HG03196 (cell line): ENCODE measurements at regions not wholly inside any gene's neighbourhood (a gene's known extent, or its start where the extent isn't known, plus 50 kb on each side); places are given as distances from the start of the nearest gene placed in this dataset.
"Not testable (repeated sequence)": the region's sequence is repeated elsewhere in the genome, so short reads cannot be mapped to it uniquely, and the experiment has no call there.

Source experiments
- ATAC-seq: cut with Tn5 transposase; IDR thresholded peaks from one replicate; pipeline ENCODE4 v1.9.1; 2021; ENCODE audit not compliant: unreplicated experiment

DNA sequence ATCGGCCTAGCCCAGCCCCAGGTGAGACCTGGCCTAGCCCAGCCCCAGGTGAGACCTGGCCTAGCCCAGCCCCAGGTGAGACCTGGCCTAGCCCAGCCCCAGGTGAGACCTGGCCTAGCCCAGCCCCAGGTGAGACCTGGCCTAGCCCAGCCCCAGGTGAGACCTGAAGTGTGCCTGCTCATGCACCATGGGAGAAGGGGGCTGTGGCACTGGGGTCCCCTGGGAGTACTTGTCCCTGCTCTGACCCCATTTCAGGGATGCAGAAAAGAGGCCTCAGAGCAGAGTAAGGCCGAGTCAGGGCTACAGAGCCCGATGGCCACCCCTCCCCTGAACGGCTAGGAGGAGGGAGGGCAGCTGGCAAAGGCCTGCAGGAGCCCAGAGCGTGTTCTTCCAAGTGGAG is 129.6 kb downstream of the CRYBB2 start:
- not testable (repeated sequence) for ATAC-seq

DNA sequence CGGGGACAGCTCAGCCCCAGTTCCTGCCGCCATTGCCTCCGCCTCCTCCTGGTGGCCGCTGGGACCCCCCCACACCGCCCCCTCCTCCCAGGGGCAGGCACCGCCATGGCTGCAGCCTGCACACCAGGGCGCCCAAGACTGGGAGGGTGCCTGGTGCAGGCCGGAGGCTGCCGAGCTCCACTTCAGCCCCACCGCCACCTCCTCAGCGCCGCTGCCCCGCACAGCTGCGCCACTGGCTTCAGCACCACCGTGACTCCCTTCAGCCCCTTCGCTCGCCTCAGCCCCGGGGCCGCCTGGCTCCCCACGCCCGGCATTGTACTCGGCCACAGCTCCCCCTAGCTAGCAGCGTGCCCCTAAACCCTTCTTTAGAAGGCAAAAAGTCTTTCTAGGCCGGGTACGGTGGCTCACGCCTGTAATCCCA is 131.1 kb downstream of the CRYBB2 start:
- no peak for ATAC-seq

DNA sequence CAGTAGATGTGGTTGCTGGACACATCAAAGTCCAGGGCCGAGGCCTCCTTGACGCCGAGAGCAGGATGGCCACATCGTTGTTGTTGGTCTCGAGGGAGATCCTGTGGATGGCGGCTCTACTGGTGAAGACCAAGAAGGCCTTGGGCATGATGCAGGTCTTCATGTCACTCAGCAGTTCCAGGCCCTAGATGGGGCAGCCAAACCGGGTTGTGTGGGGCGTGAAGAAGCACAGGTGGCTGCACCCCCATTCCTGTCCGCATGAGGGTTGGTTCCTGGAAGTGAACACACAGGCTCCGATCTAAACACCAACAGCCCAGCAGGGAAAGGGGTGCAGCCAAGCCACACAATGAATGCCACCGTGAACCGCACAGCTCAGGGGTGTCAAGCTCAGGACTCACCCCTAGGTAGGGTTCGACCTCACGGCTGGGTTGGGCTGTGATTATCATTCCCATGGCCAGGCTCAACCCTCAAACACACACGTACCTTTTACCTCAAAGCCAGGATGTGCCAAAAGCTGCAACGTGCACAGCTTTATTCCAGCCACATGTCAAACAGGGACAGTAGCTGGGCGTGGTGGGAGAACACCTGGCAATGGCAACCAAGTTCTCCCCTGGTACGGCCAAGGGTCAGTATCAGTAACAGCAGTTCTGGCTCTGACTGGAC is 132.3 kb downstream of the CRYBB2 start:
- ATAC-seq: no peak

DNA sequence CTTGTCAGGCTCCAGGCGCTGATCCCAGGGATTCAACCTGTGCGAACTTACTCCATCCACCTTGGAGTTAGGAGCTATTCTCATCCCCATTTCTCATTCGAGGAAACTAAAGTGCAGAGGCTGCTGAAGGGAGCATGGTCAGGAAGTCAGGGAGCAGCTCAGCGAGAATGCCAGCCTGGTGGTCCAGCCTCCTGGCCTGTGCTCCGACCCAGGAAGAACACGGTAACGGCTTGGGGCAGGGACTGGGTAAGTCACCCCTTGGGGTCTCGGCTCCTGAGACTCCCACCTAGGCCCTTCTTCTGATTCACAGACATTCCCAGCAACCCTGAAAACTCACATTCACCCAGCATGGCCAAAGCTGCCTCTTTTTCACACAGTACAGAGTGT is 132.8 kb downstream of the CRYBB2 start:
- no peak for ATAC-seq

DNA sequence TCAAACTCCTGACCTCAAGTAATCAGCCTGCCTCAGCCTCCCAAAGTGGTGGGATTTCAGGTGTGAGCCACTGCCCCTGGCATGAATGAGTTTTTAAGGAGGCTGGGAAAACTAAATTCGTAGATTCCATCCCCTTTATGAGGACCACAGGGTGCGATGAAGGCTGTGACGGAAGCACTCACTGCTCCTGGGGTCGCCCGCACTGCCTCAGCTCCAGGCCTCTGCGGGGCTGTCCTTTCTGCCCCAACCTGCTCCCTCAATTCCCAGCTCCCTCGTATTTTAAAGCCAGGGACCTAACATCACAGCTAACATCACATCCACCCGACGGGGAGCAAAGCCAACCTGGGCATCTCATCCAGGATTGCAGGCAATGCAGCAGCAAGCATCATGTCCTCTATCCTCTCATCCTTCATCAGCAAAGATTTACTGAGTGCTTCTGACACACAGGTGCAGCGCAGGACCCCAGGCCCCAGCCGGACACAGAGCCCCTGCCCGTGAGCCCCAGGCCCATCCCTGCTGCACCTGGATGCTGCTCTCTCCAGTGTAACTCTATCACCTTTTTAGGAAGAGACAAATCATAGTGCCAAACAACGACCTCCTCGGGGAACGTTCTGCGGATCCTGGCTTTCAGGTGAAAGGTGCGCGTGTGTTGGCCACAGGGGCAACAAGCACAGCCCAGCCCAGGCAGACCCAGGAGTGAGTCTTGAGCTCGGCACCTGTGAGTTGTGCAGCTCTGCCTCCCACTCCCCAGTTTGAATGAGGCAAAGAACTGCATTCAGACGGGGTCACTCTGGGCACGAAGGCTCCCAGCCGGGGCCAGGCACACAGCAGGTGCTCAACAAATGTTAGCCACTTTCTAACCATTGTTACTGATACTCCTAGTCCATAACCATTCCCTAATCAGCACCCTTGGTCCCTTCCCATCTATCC is 134.3 kb downstream of the CRYBB2 start:
- no peak for ATAC-seq

DNA sequence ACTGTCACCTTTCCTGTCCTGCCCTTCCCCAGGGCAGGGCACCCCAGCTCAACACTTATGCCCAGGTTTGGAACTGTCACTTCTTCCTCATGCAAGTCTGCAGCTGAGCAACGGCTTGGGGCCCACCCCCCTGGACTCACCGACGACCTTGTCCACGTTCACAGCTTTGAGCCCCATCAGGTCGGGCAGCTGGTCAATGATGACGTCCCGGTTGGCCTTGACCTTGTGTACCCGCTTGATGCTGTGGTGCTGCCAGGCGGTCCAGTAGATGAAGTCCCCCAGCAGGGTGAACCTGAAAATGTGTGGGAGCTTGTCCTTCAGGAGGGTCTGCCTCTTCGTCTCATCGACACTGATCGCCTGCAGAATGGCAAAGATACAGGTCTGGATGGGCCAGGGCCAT is 135.0 kb downstream of the CRYBB2 start:
- no peak for ATAC-seq

DNA sequence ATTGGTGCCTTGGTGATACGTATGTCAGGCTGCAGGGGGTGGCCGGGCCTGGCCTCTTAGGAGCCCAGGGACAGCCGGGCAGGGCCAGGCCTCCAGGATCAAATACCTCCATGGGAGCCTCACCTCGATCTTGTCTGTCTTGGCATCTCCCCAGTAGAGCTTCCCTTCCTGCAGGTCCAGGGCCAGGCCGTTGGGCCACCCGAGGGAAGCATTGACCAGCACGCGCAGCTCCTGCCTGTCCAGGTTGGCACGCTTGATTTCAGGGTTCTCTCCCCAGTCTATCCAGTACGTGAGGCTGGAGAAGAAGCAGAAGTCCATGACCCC is 137.7 kb downstream of the CRYBB2 start:
- ATAC-seq: no peak

DNA sequence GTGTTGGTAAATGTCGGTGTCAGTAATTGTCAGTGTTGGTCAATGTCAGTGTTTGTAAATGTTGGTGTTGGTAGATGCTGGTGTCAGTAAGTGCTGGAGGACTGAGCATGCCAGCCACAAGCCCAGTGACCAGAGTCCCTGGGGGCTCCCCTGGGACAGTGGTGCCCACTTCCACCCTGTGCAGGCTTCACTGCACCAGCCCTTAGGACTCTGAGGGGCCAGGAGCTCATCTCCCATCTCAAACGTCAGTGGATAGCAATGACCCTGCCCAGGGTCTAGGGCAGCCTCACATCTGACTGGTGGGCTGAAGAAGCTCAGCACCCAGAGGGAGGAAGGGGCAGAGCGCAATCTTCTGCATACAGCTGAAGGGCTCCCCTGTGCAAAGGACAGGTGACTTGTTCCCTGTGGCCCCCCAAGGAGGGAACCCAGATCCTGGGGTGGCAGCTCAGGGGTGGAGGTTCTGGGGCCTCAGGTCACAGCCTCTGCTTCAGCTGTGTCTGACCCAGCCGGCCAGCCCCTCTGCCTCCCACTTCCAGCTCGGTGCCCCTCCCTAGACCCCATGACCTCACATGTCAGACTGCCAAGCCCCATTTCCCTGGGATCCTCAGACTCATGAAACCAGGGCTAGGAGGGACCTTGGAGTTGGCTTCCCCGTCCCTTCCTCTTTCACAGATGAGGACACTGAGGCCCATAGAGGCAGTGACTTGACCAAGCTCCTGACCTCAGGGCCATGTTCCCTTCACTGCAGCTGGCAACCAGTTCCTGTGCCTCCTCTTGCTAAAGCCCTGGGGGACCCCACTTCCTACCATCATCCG is 138.4 kb downstream of the CRYBB2 start:
- ATAC-seq: no peak

DNA sequence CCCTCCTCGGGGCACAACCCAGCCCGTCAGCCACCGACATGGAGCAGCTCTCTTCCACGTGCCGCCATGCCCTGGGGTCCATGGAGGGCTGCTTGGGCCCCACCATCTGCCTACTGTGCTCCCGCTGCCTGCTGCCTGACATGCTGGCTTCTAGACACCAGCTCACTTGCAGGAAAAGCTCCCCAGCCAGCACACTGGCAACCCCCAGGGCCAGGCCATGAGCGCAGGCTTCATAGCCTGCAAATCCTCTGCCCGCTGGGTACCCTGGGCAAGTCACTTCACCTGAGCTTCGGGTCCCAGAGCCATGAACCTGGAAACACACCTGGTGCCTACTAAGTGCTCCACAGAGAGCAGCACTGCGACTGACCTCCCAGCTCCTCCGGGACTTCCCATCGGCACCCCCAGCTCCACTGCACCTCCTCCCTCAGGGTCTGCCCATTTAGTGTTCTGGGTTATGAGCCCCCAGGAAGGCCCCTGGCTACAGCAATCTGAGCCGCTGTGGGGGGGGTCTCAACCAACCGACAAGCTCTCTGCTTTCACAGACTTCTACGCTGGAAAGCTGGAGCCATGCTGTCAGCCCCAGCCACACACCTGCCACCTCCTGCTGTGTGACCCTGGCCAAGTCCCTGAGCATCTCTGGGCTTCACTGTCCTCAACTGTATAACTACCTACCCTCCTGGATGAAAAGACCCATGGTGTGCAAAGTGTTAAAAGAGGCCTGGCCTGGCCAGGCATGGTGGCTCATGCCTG is 139.2 kb downstream of the CRYBB2 start:
- ATAC-seq: no peak

DNA sequence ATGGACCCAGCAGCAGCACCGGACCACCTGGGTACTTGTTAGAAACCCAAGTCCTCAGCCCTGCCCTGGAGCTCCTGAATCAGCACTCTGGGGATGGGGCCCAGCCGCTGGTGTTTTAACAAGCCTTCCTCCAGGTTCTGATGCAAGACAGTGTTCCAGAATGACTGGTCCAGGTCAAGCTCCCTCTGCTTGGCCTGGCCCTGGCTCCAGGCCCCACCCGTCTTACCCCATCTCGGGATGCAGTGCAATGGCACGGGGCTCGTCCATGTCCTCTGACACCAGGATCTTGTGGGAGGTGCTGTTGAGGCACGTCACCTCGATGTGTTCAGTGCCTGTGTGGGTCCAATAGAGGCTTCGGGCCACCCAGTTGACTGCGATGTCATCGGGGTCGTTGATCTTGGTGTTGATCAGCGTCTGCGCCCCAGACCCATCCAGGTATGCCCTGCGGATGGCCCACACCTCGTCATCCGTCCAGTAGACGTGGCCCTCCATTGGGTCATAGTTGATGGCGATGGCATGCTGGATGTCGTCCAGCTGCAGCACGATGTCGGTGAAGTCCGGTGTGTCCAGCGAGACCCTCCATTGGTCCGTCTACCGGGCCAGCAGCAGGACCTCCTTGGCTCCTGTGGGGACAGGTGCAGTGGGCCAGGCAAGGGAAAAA is 140.3 kb downstream of the CRYBB2 start:
- no peak for ATAC-seq

DNA sequence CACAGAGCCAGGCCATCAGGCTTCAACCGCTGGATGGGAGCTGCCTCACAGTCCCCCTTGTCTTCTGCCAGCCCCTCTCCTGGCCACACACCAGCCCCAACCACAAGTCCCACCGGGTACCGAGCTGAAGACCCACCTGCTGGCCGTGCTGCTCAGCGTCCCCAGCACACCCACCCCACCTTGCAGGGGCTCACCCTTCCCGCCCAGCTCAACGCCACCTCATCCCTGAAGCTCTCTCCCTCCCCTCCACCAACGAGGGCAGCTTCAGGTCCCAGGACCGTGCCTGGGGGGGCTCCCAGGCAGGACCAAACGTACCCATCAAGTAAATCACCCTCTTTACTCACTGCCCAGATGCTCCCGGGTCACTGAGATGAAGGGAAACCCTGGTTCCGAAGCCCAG is 141.0 kb downstream of the CRYBB2 start:
- ATAC-seq: no peak

DNA sequence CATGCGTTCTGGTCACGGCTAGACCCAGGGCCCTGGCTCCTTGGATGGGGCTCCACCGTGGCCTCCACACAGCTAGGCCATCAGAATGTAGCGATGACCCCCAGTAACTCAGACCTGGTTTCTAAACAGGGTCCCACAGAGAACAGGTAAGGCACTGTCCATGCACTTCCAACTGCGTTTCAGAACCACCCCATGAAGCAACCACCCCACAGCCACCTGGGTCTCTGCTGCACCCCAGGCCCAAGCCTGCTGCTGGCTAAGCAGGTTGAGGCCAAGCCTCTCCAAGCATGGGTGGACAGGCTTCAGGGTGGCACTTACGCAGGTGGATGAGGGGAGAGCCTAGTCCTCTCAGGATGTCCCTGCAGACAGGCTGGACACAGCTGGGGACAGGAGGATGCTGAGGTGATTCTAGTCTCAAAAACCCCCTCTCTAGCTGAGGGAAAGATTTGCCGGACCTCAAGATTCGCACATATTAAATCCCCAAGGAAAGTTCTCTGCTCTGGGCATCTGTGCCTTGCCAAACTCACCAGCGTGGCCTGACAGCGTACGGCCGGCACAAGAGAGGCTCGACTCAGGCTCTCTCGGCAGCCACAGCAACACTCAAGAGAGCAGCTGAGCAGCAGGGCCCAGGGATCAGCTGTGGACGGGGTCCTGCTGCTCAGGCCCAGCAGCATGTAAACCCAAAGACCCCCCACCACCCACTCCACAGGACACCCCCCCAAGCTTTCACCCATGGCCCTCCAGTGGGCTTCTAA is 141.6 kb downstream of the CRYBB2 start:
- ATAC-seq: no peak

DNA sequence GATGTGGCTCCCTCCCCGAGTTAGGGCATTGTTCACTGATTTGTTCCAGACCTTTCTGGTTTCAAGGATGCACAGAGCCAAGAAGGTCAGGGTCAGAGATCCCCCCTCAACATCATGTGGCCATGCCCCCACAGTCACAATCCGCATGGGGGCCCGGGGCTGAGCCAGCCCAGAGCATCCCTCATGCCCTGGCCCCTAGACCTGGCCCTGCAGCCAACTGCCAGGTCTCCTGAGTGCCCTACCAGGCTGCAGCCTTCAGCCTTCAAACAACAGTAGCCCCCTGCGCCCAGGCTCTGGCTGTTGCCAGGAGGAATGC is 142.4 kb downstream of the CRYBB2 start:
- no peak for ATAC-seq

DNA sequence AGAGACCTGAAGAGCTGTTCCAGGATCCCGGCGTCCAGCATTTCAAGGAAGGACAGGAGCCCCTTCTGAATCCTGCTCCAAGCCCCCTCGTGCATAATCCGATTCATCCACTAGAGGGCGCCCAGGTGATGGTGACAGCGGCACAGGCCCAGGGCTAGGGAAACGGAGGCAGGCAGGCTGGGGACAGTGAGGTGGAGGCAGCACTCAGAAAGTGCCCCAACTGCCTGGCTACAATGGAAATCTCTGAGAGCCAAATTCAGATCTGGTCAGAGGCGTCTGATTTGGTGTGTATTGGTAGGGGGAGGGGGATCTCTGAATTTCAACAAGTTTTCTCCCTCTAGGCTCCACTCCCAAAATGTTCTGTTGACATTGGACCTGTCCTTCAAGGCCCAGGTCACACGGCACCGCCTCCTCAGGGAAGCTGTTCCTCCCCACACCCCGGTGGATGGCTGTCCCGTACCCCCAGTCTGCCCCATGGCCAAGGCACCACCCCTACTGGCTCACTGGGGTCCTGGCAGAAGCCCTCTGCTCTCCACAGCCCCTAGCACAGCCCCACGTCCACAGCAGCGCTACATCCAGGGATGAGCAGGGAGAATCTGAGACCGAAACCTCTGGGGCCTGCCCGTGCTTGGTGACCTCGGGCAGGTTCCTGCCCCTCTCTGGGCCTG is 142.9 kb downstream of the CRYBB2 start:
- ATAC-seq: no peak

DNA sequence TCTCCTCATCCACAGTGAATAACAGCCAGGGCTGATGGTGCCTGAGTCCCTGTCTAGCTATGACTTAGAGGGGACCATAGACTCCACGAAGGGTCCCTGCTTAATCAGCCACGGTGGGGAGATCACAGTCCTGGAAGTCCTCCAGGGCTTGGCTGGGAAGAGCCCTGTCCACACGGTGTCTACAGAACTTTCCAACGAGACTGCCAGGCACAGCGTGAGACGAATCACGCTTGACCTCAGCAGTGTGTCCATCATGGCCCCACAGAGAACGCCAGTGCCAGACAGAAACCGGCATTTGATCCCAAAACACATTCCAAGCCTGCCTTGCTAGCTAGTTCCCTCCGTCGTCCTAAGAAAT is 143.4 kb downstream of the CRYBB2 start:
- no peak for ATAC-seq

DNA sequence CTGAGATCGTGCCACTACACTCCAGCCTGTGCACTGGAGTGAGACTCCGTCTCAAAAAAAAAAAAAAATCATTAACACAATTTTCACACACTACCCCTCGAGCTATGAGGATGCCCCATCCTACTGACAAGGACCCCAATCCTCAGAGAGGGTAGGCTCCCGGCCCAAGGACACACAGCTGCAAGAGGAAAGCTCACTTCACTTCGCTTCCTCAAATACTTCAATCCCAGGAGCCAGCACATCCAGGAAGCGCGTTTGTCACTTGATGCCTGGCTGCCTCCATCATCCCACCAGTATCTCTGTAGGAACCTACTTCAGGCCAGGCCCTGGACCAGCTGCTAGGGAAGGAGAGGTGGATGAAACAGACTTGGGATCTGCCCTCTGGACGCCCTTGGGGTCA is 144.0 kb downstream of the CRYBB2 start:
- ATAC-seq: no peak

DNA sequence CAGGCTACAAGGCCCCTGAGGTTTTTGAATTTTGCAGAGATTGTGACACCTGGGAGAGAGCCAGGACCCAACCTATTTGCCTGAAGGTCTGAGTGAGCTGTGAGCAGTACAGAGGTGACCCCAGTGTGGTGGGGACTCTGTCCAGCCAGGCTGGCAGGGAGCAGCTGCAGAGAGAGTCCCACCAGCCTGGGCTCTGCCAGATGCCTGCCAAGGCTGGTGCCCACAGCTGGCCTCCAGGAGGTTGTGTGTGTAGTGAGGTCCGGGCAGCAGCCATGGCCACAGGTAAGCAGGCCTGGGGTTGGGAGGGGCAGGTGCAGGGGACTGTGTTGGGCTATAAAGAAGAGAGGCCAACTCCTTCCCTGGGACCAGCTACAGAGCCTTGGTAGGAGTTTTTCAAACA is 144.8 kb downstream of the CRYBB2 start:
- ATAC-seq: no peak

DNA sequence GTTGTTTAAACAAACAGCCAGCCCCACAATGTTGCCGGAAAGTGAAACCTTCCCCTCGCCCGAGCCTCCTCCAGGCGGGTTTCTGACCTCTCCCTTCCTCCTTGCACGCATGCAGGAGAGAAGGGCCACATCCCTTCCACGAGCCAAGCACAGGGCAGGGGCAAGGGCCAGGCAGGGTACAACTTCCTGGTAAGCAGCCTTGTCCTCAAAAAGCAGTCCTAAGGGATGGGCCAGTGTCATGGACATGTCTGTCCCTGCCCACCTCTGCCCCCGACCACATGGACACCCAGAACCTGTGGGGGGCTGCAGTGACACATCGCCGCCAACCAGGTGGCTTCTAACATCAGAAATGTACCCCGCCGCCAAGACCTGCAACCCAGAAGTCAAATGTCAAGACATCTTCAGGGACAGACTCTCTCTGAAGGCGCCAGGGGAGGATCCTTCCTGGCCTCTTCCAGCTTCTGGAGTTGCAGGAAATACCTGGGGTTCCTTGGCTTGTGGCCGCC is 145.3 kb downstream of the CRYBB2 start:
- no peak for ATAC-seq

DNA sequence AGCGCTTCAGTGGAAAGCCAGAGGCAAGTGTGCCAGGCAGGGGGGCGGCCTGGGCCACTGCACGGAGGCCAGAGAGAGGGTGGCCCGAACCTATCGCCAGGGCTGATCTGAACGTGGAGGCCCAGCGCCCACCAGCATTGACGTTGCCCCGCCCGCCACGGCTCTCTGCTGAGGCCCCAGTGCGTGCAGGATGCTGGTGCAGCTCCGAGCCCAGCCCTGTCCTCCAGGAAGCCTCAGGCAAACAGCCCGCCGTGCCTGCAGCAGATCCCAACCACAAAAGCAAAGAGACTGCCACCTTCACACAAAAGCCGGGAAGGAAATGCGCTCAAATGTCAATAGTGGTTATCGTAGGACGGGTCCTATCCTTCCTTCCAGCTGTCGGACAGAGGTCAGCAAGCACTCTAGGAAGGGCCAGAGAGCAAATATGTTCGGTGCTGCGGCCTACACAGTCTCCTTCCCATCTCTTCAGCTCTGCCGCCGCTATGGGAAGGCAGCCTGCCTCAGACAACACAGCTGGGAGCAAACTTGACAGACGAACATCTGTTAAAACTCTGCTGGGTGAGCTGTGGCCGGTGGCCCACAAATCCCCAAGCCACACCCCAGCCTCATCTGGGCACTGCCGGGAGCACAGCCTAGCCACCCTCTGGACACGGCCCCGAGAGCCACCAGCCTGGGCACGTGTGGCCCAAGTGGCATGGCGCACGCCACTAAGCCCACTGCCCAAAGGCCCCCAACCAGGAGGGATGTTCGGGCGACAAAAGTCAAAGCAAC is 146.2 kb downstream of the CRYBB2 start:
- no peak for ATAC-seq
